ENCODE measurements at regions not wholly inside any gene's neighbourhood (a gene's known extent, or its start where the extent isn't known, plus 50 kb on each side); places are given as distances from the start of the nearest gene placed in this dataset.
"Not testable (repeated sequence)": the region's sequence is repeated elsewhere in the genome, so short reads cannot be mapped to it uniquely, and the experiment has no call there.

- DNase-seq (ENCODE audit: low read depth in 1 of 2, low spot score in 1 of 2) = no peak
Observed at GRCh38 chr7:140283472-140283871, 106.7 kb upstream of the KDM7A start.

DNA sequence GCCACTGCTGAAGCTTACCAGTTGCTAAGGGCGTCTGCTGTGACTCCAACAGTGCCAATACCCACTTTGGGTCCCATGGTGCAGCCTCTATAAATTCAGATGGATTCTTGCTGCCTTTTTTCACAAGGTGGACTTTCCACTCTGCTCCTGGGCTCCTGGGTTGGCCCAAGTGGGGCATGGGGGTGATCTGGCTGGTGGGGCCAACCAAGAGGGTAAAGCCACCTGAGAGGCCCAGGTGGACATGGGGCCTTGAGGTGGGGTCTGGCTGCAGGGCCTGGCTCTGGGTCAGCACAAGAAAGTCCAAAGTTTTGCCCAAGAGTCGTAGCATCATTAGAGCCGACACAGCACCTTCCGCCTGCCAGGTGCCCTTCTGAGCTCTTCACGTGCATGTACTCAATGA lies 105.2 kb upstream of the KDM7A start:
- DNase-seq (ENCODE audit: low read depth in 1 of 2, low spot score in 1 of 2) = no peak

DNA sequence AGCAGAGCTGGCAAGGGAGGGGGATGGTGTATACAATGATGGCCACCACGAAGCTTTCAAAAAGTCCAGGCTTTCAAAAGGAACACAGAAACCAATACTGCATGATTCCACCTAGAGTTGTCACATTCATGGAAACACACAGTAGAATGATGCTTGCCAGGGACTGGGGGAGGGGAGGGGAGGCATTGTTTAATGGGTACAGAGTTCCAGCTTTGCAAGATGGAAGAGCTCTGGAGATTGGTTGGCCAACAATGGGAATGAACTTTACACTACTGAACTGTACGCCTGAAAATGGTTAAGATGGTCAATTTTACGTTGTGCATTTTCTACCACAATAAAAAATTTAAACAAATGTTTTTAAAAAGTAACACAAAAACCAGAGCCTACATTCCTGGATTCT lies 104.5 kb upstream of the KDM7A start:
- no peak for DNase-seq (ENCODE audit: low read depth in 1 of 2, low spot score in 1 of 2)

DNA sequence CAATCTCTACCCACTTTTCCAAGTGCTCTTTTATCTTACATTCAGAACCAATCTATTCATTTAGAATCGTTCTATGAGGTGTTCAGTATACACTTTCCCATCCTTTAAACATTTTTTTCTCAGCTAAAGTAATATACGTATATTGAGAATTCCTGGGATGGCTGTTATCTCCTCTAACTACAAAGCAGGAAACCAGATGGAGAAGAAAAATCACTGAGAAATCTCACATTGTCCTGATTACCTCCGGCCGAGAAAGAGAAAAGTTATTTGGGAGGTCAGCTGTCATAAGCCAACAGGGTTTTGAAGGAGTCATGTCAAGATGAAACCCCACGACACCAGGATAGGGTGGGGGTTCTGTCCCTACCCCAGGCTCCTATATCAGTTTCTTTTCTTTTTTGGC lies 99.2 kb upstream of the KDM7A start:
- no peak for DNase-seq (ENCODE audit: low read depth in 1 of 2, low spot score in 1 of 2)

DNA sequence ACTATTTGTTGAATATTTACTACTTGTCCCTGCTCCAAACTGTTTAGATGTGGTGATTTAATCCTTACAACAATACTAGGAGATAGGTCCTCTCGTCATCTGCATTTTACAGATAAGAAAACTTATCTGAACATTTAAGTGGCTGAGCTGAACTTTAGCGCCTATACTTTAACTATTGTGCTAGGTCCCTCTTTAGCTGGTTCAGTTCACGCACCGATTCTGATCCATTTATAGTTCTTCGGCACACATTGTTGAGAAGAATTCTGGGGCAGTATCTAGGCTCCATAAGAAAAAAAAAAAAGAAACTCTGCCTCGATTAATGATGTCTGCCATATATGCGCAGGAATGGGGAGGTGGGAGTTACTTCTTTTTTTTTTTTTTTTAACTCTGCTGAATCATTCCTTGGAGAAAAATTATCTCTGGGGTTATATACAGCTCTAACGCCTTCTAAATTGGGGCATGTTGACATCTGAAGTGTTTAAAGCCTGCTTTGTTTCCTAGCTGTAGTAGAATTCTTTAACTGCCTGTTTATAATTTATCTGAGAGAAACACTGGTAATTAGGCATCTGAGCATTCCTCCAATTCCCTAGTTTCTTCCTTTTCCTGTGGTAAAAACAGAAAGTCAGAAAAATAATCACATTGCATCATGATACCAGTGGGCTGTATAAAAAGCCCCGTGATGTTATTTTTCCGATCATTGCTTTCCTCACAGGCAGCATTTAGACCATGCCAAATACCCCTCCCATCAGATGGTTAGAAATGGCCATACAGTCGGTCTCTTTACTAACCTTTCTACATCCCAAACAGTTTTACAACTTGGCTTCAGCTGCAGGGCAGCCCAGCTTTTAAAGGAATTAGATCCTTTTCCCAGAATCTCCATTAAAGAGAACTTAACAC lies 98.5 kb upstream of the KDM7A start:
- no peak for DNase-seq (ENCODE audit: low read depth in 1 of 2, low spot score in 1 of 2)

- DNase-seq (ENCODE audit: low read depth in 1 of 2, low spot score in 1 of 2) = no peak
Observed at GRCh38 chr7:140273417-140273816, 96.6 kb upstream of the KDM7A start.

- not testable (repeated sequence) for DNase-seq (ENCODE audit: low read depth in 1 of 2, low spot score in 1 of 2)
Observed at GRCh38 chr7:140271643-140271968, 94.8 kb upstream of the KDM7A start.

- DNase-seq (ENCODE audit: low read depth in 1 of 2, low spot score in 1 of 2) = no peak
Observed at GRCh38 chr7:140269004-140269638, 92.3 kb upstream of the KDM7A start.

GRCh38 chr7:140267381-140268226 lies 90.8 kb upstream of the KDM7A start:
- DNase-seq (ENCODE audit: low read depth in 1 of 2, low spot score in 1 of 2) = no peak

- no peak for DNase-seq (ENCODE audit: low read depth in 1 of 2, low spot score in 1 of 2)
Observed at GRCh38 chr7:140263277-140263676, 86.5 kb upstream of the KDM7A start.

DNA sequence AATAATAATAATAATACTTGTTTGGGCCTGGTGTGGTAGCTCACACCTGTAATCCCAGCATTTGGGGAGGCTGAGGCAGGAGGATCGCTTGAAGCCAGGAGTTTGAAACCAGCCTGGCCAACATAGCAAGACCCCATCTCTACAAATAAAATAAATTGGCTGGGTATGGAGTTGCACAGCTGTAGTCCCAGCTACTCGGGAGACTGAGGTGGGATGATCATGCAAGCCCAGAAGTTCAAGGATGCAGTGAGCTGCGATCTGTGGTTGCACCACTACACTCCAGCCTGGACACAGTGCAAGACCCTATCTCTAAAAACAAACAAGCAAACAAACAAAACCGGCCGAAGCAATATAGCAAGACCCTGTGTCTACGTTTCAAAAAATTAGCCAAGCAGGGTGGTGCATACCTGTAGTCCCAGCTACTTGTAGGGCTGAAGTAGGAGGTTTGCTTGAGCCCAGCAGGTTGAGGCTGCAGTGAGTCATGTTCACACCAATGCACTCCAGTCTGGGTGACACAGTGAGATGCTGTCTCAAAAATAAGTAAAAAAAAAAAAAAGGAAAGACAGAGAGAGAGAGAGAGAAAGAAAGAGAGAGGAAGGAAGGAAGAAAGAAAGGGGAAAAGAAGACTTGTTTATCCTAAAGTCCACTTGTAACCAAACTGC lies 85.6 kb upstream of the KDM7A start:
- no peak for DNase-seq (ENCODE audit: low read depth in 1 of 2, low spot score in 1 of 2)

- no peak for DNase-seq (ENCODE audit: low read depth in 1 of 2, low spot score in 1 of 2)
Observed at GRCh38 chr7:140261522-140261921, 84.7 kb upstream of the KDM7A start.

DNA sequence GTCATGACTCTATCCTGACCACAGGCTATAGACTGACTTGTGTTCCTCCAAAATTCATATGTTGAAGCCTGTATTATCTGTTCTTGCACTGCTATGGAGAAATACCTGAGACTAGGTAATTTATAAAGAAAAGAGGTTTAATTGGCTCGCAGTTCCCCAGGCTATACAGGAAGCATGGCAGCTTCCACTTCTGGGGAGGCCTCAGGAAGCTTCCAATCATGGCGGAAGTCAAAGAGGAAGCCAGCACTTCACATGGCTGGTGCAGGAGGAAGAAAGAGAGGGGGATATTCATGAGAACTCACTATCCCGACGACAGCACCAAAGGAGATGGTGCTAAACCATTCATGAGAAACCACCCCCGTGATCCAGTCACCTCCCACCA lies 84.3 kb upstream of the KDM7A start:
- no peak for DNase-seq (ENCODE audit: low read depth in 1 of 2, low spot score in 1 of 2)

GRCh38 chr7:140260352-140261104 lies 83.7 kb upstream of the KDM7A start:
- DNase-seq (ENCODE audit: low read depth in 1 of 2, low spot score in 1 of 2) = no peak

DNA sequence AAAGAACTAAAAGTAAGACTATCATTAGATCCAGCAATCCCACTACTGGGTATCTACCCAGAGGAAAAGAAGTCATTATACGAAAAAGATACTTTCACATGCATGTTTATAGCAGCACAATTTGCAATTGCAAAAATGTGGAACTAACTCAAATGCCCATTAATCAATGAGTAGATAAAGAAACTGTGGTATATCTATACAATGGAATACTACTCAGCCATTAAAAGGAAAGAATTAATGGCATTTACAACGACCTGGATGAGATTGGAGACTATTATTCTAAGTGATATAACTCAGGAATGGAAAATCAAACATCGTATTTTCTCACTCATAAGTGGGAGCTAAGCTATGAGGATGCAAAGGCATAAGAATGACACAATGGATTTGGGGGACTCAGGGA lies 80.5 kb upstream of the KDM7A start:
- not testable (repeated sequence) for DNase-seq (ENCODE audit: low read depth in 1 of 2, low spot score in 1 of 2)

DNA sequence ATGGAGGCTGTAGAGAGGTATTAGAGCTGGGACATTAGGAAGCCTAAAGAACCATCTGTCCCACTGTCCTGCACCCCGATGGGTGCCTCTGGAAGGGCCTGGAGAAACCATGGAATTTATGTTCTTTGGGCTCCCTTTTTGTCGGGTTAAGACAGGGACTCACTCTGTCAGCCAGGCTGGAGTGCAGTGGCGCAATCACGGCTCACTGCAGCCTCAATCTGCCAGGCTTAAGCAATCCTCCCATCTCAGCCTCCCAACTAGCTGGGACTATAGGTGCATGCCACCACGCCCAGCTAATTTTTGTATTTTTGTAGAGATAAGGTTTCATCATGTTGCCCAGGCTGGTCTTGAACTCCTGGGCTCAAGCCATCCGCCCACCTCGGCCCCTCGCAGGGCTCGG lies 78.2 kb upstream of the KDM7A start:
- DNase-seq (ENCODE audit: low read depth in 1 of 2, low spot score in 1 of 2) = not testable (repeated sequence)

DNA sequence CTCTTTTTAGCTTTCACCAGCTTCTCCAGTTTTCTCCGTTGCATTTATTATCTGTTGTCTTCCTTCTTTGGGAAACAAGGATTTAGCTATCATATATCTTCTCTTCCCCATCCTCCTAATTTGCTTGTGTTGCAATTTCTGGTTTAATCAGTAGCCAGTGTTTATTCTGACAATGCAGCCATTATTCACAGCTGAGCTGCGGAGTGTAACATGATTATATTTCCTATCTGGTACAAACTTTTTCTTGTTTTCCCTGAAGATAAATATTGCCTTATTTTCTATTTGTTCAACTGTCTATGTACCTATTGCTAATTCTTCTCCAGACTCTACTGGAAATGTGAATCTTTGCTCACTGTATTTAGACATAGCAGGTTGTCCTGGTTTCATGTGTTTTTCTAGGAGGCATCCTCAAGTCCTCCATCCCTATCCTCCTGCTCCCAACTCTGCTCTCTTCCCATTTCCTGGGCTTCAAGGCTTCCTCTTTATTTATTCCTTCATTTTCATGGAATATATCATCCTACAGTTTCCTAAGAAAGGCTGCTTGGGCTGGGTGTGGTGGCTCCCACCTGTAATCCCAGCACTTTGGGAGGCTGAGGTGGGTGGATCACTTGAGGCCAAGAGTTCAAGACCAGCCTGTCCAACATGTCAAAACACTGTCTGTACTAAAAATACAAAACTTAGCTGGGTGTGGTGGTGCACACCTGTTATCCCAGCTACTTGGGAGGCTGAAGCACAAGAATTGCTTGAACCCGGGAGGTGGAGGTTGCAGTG lies 72.4 kb upstream of the KDM7A start:
- no peak for DNase-seq (ENCODE audit: low read depth in 1 of 2, low spot score in 1 of 2)

- DNase-seq (ENCODE audit: low read depth in 1 of 2, low spot score in 1 of 2) = no peak
Observed at GRCh38 chr7:140247559-140247958, 70.8 kb upstream of the KDM7A start.

DNA sequence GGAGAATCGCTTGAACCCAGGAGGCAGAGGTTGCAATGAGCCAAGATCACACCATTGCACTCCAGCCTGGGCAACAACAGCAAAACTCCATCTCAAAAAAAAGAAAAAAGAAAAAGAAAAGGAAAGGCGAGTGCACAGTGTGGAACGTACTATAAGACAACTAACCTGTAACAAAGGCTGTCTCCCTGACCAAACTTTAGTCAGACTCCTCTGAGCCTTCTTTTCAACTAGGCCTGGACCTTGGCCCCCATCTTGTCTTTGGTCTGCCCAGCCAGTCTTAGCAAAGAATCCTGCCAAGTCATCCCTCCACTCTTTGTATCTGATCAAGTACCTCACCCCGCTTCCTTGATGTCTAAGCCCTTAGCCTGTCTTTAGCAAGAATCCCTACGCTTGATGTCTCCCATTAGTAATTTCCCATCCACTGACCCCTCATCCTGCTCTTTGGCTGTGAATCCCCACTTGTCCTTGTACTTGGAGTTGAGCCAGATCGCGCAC lies 68.9 kb upstream of the KDM7A start:
- no peak for DNase-seq (ENCODE audit: low read depth in 1 of 2, low spot score in 1 of 2)
